Stimulated activated naive CD8-positive, alpha-beta T cell treated with anti-CD3 and anti-CD28 coated beads, Interleukin-15, amount 100 ng/mL, for 72 hours (primary cell): ENCODE measurements at regions not wholly inside any gene's neighbourhood (a gene's known extent, or its start where the extent isn't known, plus 50 kb on each side); places are given as distances from the start of the nearest gene placed in this dataset.

Experiments
- ATAC-seq: fragments of 150-1000 bp; cut with Tn5 transposase; 2 replicates; pipeline ENCODE4 v1.10.0; 2021; ENCODE audit warnings: mild to moderate bottlenecking, moderate library complexity
- DNase-seq, 2 donors: peaks; one replicate each; pipeline ENCODE4 v3.0.0; 2021 to 2022
- H3K27ac Mint-ChIP-seq, 2 donors: one replicate each; pipeline ENCODE4 v1.8.0; 2022; ENCODE audit warnings: mild to moderate bottlenecking in 2 of 2, mixed read lengths in 2 of 2, moderate library complexity in 2 of 2
- H3K27me3 Mint-ChIP-seq: one replicate; pipeline ENCODE4 v1.8.0; 2022; ENCODE audit warnings: mixed read lengths
- H3K4me1 Mint-ChIP-seq: one replicate; pipeline ENCODE4 v1.8.0; 2022; ENCODE audit warnings: mild to moderate bottlenecking, mixed read lengths
- H3K4me3 Mint-ChIP-seq, 2 donors: one replicate each; pipeline ENCODE4 v1.8.0; 2022; ENCODE audit warnings: mild to moderate bottlenecking in 2 of 2, mixed read lengths in 2 of 2, moderate library complexity in 1 of 2
- H3K9me3 Mint-ChIP-seq, 2 donors: one replicate each; pipeline ENCODE4 v1.8.0; 2022; ENCODE audit warnings: mixed read lengths in 2 of 2

DNA sequence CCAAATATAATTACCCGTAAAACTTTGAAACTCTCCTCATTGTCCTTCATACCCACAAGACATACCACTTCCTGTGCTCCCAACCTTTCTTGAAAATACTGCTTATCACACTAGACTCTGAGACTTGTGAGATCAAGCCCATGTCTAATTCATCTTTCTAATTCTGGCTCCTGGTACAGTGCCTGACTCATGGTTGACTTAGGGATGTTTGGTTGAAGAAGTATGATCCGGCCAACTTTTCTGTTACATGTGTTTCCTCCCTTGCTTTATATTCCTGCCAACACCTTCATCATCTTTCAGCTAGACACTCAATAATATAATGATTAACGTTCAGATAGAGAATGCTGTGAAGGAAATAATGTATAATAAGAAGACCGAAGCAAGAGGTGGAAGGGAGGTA lies 58.2 kb downstream of the MEX3B start:
- H3K27me3 Mint-ChIP-seq: peaks cover 8% of the 10 kb centered on the region
- H3K4me3 Mint-ChIP-seq: no peak overlapping the region
- DNase-seq (no peak), ATAC-seq (no peak)
- H3K4me1 Mint-ChIP-seq: no peaks in the 10 kb centered on the region
- no peak overlapping the region for H3K27ac Mint-ChIP-seq
- H3K9me3 Mint-ChIP-seq: peaks cover 13 to 19% of the 10 kb centered on the region in 2 donors

GRCh38 chr15:81983497-81983896 lies 62.3 kb downstream of the MEX3B start:
- Mint-ChIP-seq H3K27ac (no peak overlapping the region), H3K27me3 (peaks cover 8% of the 10 kb centered on the region), H3K4me1 (no peaks in the 10 kb centered on the region), H3K4me3 (no peak overlapping the region), H3K9me3 (peaks cover under 1 to 10% of the 10 kb centered on the region in 2 donors)
- ATAC-seq: no peak
- DNase-seq: no peak

DNA sequence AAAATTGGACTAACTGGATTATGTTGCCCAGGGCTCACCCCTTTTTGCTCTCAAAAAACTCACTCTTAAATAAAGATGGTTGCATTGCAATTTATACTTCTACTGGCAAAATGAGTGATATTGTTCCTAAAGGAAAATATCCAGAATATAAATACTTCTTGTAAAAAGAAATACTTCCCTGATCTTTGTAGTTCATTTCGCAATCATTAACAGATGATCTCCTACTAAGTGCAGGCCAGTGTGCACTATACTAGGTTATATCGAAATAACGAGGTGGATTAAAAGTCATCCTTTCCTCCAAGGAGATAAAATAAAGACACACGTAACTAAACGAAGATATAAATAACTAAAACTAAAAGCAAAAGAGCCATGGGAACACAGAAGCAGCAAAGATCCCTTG lies 63.0 kb downstream of the MEX3B start:
- H3K4me1 Mint-ChIP-seq: no peaks in the 10 kb centered on the region
- H3K9me3 Mint-ChIP-seq: peaks cover 5 to 8% of the 10 kb centered on the region in 2 donors
- DNase-seq: no peak
- ATAC-seq: no peak
- no peak overlapping the region for H3K4me3 Mint-ChIP-seq
- no peak overlapping the region for H3K27ac Mint-ChIP-seq
- peaks cover 4% of the 10 kb centered on the region for H3K27me3 Mint-ChIP-seq

DNA sequence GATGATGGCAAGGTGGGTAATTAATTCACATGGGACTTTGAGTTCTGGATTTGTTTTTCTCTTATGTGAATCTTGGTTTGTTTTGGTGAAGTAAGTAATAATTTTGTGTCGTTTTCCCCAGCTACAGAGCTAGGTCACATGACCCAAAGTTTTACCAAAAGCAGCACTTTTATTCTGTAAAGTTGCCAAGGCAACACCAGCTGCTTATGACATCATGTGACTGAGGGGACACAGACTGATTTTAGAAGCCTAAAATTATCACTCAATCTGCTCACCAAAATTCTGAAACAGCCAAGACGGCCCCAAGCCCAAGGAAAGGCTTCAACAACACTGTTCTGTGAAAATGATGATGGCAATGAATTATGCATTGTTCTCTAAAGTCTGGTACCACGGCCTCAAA lies 63.9 kb downstream of the MEX3B start:
- peak overlapping the region in 1 of 2 donors; percentile 28 for H3K27ac Mint-ChIP-seq
- H3K9me3 Mint-ChIP-seq: peaks cover 0 to 13% of the 10 kb centered on the region in 2 donors
- no peaks in the 10 kb centered on the region for H3K4me1 Mint-ChIP-seq
- no peak for ATAC-seq
- H3K27me3 Mint-ChIP-seq: no peaks in the 10 kb centered on the region
- DNase-seq: no peak
- H3K4me3 Mint-ChIP-seq: no peak overlapping the region

GRCh38 chr15:81977464-81977863 lies 68.4 kb downstream of the MEX3B start:
- Mint-ChIP-seq H3K27me3 (no peaks in the 10 kb centered on the region), H3K4me3 (no peak overlapping the region), H3K4me1 (no peaks in the 10 kb centered on the region), H3K9me3 (peaks cover 9 to 33% of the 10 kb centered on the region in 2 donors), H3K27ac (no peak overlapping the region)
- no peak for ATAC-seq
- no peak for DNase-seq

DNA sequence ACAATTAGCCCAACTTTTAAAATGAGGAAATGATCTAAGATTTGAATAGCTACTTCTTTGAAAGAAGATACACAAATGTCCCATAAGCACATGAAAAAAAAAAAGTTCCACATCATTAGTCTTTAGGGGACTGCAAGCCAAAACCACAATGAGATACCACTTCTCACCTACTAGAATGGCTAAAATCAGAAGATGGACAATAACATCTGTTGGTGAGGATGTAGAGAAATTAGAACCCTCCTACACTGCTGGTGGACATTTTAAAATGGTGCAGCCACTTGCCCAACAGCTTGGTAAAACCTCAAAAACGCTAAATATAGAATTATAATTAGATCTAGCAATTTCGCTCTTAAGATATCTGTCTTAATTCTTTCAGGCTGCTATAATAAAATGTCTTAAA lies 77.1 kb downstream of the MEX3B start:
- Mint-ChIP-seq H3K27ac (no peak overlapping the region), H3K4me1 (no peaks in the 10 kb centered on the region), H3K9me3 (peaks cover 13 to 18% of the 10 kb centered on the region in 2 donors), H3K4me3 (no peak overlapping the region), H3K27me3 (no peaks in the 10 kb centered on the region)
- DNase-seq (no peak), ATAC-seq (no peak)

DNA sequence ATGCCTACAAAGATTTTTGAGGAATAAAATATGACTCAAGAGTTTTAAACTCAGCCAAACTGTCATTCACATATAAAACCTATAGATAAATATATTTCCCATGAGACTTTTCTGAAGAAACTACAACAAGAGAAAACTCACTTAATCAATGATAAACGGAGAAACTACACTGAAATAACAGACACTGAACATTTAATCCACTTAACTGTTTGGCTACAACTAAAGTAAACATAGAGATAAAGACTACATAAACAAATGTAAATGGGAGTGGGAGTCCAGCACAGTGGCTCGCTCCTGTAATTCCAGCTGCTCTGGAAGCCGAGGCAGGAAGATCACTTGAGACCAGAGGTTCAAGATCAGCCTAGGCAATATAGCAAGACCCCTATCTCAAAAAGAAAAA lies 79.2 kb downstream of the MEX3B start:
- H3K27ac Mint-ChIP-seq: no peak overlapping the region
- H3K4me1 Mint-ChIP-seq: no peaks in the 10 kb centered on the region
- H3K4me3 Mint-ChIP-seq: no peak overlapping the region
- ATAC-seq (no peak), DNase-seq (no peak)
- no peaks in the 10 kb centered on the region for H3K27me3 Mint-ChIP-seq
- peaks cover 0 to 4% of the 10 kb centered on the region in 2 donors for H3K9me3 Mint-ChIP-seq

- H3K4me3 Mint-ChIP-seq: no peak overlapping the region
- no peak for ATAC-seq
Measured at GRCh38 chr15:81962482-81962881, 83.3 kb downstream of the MEX3B start.

GRCh38 chr15:81959196-81959595 lies 86.6 kb downstream of the MEX3B start:
- Mint-ChIP-seq H3K9me3 (no peaks in the 10 kb centered on the region), H3K4me1 (no peaks in the 10 kb centered on the region), H3K4me3 (no peak overlapping the region), H3K27me3 (no peaks in the 10 kb centered on the region), H3K27ac (no peak overlapping the region)
- ATAC-seq (no peak), DNase-seq (no peak)

More at GRCh38 chr15:81962482-81962881, 83.3 kb downstream of the MEX3B start:
- H3K4me1 Mint-ChIP-seq: no peaks in the 10 kb centered on the region
- H3K27me3 Mint-ChIP-seq: no peaks in the 10 kb centered on the region
- no peak for DNase-seq
- H3K9me3 Mint-ChIP-seq: peaks cover 0 to 4% of the 10 kb centered on the region in 2 donors
- no peak overlapping the region for H3K27ac Mint-ChIP-seq

GRCh38 chr15:81957698-81958097 lies 88.1 kb downstream of the MEX3B start:
- Mint-ChIP-seq H3K9me3 (no peaks in the 10 kb centered on the region), H3K27me3 (no peaks in the 10 kb centered on the region)

DNA sequence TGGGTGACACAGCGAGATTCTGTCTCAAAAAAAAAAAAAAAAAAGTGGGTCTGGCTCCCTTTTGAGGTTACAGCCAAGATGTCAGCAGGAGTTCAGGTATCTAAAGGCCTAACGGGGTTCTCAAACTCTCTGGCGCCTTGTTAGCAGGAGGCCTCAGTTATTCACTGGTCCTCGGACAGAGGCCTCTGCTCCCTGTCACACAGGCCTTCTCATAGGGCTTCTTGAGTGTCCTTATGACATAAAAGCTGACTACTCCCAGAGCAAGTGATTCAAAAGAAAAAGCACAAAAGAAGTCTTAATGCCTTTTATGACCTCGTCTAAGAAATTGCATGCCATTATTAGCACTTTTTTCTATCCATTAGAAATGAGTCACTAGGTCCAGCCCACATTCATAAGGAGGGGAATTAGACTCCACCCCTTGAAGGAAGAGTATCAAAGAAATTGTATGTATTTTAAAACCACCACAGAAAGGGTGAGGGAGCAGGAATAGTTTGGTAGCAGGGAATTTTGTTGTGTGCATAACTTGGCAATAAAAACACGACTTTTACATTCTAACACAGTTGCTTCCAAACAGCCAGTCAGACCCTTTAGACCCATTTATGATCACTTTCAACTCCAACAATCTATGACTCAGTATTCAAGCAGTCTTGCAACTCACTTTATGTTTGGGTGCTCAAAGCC lies 90.3 kb downstream of the MEX3B start:
- H3K27ac Mint-ChIP-seq: no peak overlapping the region
- H3K27me3 Mint-ChIP-seq: no peaks in the 10 kb centered on the region
- DNase-seq: no peak
- H3K9me3 Mint-ChIP-seq: no peaks in the 10 kb centered on the region
- no peak for ATAC-seq
- no peak overlapping the region for H3K4me3 Mint-ChIP-seq
- H3K4me1 Mint-ChIP-seq: no peaks in the 10 kb centered on the region

More at GRCh38 chr15:81957698-81958097, 88.1 kb downstream of the MEX3B start:
- Mint-ChIP-seq H3K4me3 (no peak overlapping the region), H3K27ac (no peak overlapping the region), H3K4me1 (no peaks in the 10 kb centered on the region)
- ATAC-seq: no peak
- DNase-seq: no peak

DNA sequence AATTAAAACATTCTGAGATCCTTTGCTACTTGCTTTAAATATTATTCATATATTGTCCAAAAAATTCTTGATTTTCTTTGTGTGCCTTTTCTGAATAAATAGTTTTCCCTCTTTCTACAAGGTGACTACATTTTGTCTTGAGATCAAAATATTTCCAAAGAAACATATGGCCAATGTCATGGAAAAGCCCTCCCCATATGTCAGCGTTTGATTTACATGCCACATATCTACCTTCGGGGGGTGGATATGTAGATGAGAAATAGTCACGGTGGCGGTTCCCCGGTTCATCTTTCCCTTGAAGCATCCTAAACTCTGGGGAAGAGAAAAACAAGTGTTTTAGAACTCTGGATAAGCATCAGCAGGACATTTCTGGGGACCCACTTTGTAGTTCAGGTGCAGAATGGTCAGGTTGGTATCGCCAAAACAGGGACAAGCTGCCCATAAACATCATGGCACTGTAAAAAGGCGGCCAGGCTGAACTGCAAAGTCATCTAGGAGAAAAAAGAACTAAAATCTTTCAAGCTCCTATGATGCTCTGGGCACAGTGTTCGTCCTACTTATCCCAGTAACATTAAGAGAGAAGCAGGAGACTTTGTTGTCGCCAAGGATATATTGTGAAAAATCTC lies 91.5 kb downstream of the MEX3B start:
- H3K4me3 Mint-ChIP-seq: no peak overlapping the region
- H3K9me3 Mint-ChIP-seq: no peaks in the 10 kb centered on the region
- H3K27me3 Mint-ChIP-seq: no peaks in the 10 kb centered on the region
- ATAC-seq: no peak
- H3K4me1 Mint-ChIP-seq: no peaks in the 10 kb centered on the region
- no peak for DNase-seq
- H3K27ac Mint-ChIP-seq: no peak overlapping the region

GRCh38 chr15:81950841-81951414 lies 94.9 kb downstream of the MEX3B start:
- Mint-ChIP-seq H3K27ac (no peak overlapping the region), H3K9me3 (no peaks in the 10 kb centered on the region), H3K27me3 (no peaks in the 10 kb centered on the region), H3K4me1 (peaks cover 5% of the 10 kb centered on the region), H3K4me3 (no peak overlapping the region)
- ATAC-seq: no peak
- DNase-seq: no peak

DNA sequence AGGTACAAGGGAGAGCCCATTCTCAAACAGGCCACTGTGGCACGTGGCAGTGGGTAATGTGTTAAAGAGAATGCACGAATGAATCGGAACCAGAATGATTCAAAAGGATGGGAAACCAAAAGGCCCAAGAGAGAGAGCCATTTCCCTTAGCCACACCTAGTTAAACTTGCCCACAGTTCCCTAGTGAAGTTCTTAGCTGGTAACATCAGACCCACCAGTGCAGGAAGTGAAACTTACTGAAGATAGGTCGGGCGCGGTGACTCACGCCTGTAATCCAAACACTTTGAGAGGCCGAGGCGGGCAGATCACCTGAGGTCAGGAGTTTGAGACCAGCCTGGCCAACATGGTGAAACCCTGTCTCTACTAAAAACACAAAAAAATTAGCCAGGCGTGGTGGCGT lies 97.1 kb downstream of the MEX3B start:
- peaks cover 5% of the 10 kb centered on the region for H3K4me1 Mint-ChIP-seq
- no peak for DNase-seq
- H3K9me3 Mint-ChIP-seq: no peaks in the 10 kb centered on the region

GRCh38 chr15:81948222-81948621 lies 97.6 kb downstream of the MEX3B start:
- H3K9me3 Mint-ChIP-seq: no peaks in the 10 kb centered on the region
- peaks cover 5% of the 10 kb centered on the region for H3K4me1 Mint-ChIP-seq
- H3K27me3 Mint-ChIP-seq: no peaks in the 10 kb centered on the region
- DNase-seq (no peak), ATAC-seq (no peak)
- H3K4me3 Mint-ChIP-seq: no peak overlapping the region
- peak overlapping the region in 1 of 2 donors; percentile 70 for H3K27ac Mint-ChIP-seq

More for the DNA sequence above, 97.1 kb downstream of the MEX3B start:
- peak overlapping the region in 1 of 2 donors; percentile 70 for H3K27ac Mint-ChIP-seq
- H3K4me3 Mint-ChIP-seq: no peak overlapping the region
- ATAC-seq: no peak
- H3K27me3 Mint-ChIP-seq: no peaks in the 10 kb centered on the region

- Mint-ChIP-seq H3K4me1 (peaks cover 5% of the 10 kb centered on the region), H3K9me3 (no peaks in the 10 kb centered on the region), H3K4me3 (no peak overlapping the region), H3K27me3 (no peaks in the 10 kb centered on the region), H3K27ac (peak overlapping the region in 1 of 2 donors; percentile 87)
- DNase-seq (no peak), ATAC-seq (no peak)
Measured at GRCh38 chr15:81947548-81947947, 98.3 kb downstream of the MEX3B start.
